NB4 (cell line): ENCODE measurements at regions not wholly inside any gene's neighbourhood (a gene's known extent, or its start where the extent isn't known, plus 50 kb on each side); places are given as distances from the start of the nearest gene placed in this dataset.

Experiments
- CTCF ChIP-seq: IDR thresholded peaks from one replicate; pipeline ENCODE4 v1.5.1; 2012; ENCODE audit warnings: low read depth, low read length
- POLR2A ChIP-seq: IDR thresholded peaks from 2 replicates; pipeline ENCODE4 v1.6.1; 2011; ENCODE audit warnings: mild to moderate bottlenecking; ENCODE audit not compliant: insufficient read length; ENCODE audit errors: extremely low read depth

- TF ChIP-seq POLR2A = no peak
- no peak for TF ChIP-seq CTCF
Measured at GRCh38 chr3:3712971-3713370, 86.3 kb upstream of the LRRN1 start.
